GM12875 (cell line): ENCODE measurements at regions not wholly inside any gene's neighbourhood (a gene's known extent, or its start where the extent isn't known, plus 50 kb on each side); places are given as distances from the start of the nearest gene placed in this dataset.

Experiments
- H3K4me3 ChIP-seq: one replicate; pipeline ENCODE4 v1.5.1; 2011; ENCODE audit warnings: low read depth, low read length, control low read depth
- TF ChIP-seq, protein P1 (sequence below): IDR thresholded peaks from 2 replicates; pipeline ENCODE4 v1.5.1; 2011; ENCODE audit warnings: low read depth, mild to moderate bottlenecking, control low read depth, inconsistent platforms, low read length, moderate library complexity, borderline replicate concordance; ENCODE audit not compliant: insufficient read depth

DNA sequence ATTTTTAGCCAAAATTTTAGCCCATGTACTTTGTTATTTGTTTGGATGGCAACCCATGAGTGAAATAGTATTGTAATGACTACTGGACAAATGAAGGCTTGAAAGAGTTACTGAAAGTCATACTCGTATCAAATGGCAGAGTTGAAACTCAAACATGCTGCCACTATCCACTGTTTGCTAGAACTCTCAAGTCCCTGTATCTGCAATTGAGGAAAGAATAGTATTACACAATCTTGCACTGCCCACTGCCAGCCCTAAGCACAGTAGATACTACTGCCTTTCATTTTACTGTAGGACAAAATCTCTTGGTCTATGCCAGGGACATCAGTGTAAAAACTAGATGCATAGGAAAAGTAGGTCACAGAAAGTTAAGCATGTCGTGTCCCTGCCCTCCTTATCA is 581.1 kb upstream of the PLXNA2 start:
- TF ChIP-seq, protein P1, sequence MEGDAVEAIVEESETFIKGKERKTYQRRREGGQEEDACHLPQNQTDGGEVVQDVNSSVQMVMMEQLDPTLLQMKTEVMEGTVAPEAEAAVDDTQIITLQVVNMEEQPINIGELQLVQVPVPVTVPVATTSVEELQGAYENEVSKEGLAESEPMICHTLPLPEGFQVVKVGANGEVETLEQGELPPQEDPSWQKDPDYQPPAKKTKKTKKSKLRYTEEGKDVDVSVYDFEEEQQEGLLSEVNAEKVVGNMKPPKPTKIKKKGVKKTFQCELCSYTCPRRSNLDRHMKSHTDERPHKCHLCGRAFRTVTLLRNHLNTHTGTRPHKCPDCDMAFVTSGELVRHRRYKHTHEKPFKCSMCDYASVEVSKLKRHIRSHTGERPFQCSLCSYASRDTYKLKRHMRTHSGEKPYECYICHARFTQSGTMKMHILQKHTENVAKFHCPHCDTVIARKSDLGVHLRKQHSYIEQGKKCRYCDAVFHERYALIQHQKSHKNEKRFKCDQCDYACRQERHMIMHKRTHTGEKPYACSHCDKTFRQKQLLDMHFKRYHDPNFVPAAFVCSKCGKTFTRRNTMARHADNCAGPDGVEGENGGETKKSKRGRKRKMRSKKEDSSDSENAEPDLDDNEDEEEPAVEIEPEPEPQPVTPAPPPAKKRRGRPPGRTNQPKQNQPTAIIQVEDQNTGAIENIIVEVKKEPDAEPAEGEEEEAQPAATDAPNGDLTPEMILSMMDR = no peak
- no peak overlapping the region for H3K4me3 ChIP-seq

DNA sequence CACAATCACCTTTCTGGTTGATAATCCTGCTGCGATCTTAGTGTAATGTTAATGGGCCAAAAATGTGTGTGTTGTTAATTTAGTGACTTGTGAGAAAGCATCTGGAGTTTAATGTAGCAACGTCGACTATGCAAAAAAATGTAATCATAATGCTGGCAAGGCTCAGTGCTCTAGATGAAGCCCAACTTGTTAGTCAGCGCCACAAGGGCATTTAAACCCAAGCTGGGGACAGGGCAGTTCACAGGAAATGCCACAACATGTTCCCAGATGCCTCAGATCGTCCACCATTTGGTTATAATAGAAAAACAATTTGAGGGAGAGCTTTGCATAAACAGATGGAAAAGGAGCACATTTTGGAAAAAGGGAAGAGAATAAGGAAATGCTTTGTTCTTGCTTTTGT is 585.4 kb upstream of the PLXNA2 start:
- H3K4me3 ChIP-seq = no peak overlapping the region
- TF ChIP-seq, protein P1 = no peak

DNA sequence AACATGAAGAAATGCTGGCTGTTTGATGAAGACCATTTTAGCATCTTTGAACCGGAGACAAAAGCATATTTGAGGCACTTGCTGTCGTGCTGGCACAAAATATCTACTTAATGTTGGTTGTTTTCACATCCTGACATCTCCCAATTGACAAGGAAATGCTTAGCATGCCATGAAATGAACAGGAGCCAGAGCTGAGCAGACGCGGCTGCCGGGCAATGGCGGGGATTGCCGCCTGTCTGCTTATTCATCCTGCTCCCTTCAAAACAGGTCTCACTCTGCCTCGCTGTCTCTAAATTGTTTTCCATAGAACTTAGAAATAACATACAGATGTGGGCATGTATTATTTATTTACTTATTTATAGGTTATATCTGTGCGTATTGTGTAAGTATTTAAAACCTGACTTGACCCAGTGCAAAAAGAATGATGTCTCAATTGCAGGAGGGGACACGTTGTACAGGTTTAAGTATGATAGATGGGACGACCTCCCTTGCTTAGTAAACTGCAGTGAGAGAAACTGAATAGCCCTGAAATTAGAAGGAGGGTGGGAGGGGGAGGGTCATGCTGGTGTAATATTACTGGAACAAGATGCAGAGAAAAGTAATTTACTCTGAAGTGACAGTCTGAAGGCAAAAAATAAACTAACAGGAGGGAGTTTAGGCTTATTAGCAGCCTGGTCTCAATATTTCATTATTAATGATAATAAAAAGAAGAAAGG is 590.4 kb upstream of the PLXNA2 start:
- TF ChIP-seq, protein P1 = no peak
- no peak overlapping the region for H3K4me3 ChIP-seq

DNA sequence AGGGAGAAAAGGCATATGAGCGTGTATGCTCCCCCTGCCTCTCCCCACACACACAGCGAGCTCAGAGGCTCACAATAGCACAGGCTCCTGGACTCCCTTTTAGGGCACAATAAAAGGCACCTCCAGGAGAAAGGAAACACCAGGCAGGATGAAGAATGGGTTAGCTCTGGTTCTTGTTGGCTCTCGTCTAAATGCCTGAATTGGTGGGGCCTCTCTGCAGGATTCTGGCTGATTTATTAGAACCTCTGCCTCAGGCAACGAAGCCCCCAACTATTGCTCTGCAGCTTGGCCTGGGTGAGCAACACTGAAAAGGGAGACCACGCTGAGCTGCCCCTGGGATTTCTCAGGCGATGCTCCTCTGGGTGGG is 590.9 kb upstream of the PLXNA2 start:
- TF ChIP-seq, protein P1 = no peak
- H3K4me3 ChIP-seq = no peak overlapping the region

DNA sequence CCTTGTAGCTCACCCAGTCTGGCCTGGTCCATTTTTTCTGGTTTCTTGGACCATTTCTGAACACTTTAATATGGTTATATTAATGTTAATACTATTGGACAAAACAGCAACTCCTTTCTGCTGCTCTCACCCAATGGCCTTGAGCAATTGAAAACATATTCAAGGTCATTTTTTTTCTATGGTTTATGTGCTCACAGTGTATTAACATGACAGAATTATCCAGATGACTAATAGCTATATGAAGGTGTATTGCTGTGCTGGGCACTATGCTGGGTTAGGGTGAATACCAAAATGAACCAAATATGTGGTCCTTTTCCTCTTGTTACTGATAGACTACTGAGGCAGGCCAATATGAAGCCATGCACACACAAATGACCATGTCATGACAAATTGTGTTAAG is 591.6 kb upstream of the PLXNA2 start:
- no peak overlapping the region for H3K4me3 ChIP-seq
- TF ChIP-seq, protein P1 = no peak

DNA sequence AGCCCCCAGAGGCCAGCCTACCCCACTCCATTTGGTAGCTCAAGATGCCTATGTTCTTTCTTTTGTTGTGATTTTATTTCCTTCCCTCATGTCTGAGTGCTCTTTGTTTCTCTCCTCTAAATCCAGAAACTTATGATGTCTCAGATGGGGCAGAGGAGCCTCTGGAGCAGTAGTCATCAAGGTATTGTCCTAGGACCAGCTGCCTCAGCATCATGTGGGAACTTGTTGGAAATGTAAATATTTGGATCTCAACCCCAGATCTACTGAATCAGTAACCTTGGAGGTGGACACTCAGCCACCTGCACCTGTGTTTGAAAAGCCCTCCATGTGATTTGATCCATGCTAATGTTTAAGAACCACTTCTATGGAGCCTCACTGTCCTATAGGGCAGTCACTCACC is 593.1 kb upstream of the PLXNA2 start:
- no peak overlapping the region for H3K4me3 ChIP-seq
- TF ChIP-seq, protein P1 = no peak

DNA sequence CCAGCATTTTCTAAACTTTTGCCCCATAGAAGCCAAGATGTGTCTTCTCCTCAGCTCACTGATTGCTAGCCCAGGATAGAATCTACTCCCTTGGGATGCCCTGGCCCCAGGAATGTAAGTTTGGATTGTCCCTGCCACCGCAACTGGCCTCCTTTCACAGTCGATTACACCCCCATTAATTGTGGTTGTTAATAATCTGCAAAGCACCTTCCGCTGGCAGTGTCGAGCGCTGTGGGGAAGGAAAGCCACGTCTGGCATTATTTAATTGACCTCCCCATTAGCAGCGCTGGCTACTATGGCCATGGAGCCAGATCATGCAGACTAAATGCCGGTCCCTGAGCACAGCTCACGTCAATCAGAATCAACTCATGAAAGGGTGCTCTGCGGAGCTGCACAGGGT is 597.3 kb upstream of the PLXNA2 start:
- TF ChIP-seq, protein P1 = no peak
- H3K4me3 ChIP-seq = no peak overlapping the region
